Glutamatergic neuron (in vitro differentiated cells): ENCODE measurements at regions not wholly inside any gene's neighbourhood (a gene's known extent, or its start where the extent isn't known, plus 50 kb on each side); places are given as distances from the start of the nearest gene placed in this dataset.

Source experiments
- DNase-seq: peaks from one replicate; pipeline ENCODE4 v3.0.0; 2022
- H3K27ac Mint-ChIP-seq: one replicate; pipeline ENCODE4 v1.8.0; 2020; ENCODE audit warnings: mild to moderate bottlenecking, mixed read lengths, inconsistent platforms; ENCODE audit not compliant: unreplicated experiment
- H3K27me3 Mint-ChIP-seq: one replicate; pipeline ENCODE4 v1.8.0; 2020; ENCODE audit warnings: mild to moderate bottlenecking, moderate library complexity, mixed read lengths, inconsistent platforms; ENCODE audit not compliant: unreplicated experiment
- H3K36me3 Mint-ChIP-seq: one replicate; pipeline ENCODE4 v1.8.0; 2020; ENCODE audit warnings: mild to moderate bottlenecking, mixed read lengths, inconsistent platforms; ENCODE audit not compliant: unreplicated experiment
- H3K4me1 Mint-ChIP-seq: one replicate; pipeline ENCODE4 v1.8.0; 2020; ENCODE audit warnings: mild to moderate bottlenecking, low read depth, mixed read lengths, inconsistent platforms; ENCODE audit not compliant: unreplicated experiment
- H3K4me3 Mint-ChIP-seq: one replicate; pipeline ENCODE4 v1.8.0; 2020; ENCODE audit warnings: mild to moderate bottlenecking, mixed read lengths, inconsistent platforms; ENCODE audit not compliant: unreplicated experiment
- H3K9me3 Mint-ChIP-seq: one replicate; pipeline ENCODE4 v1.8.0; 2020; ENCODE audit warnings: mild to moderate bottlenecking, moderate library complexity, mixed read lengths, inconsistent platforms; ENCODE audit not compliant: unreplicated experiment
- TF ChIP-seq, protein P1 (sequence below): fragments of 200-600 bp; sonication (generic); IDR thresholded peaks from one replicate; pipeline ENCODE4 v1.5.0; 2021; ENCODE audit not compliant: partially characterized antibody, unreplicated experiment

DNA sequence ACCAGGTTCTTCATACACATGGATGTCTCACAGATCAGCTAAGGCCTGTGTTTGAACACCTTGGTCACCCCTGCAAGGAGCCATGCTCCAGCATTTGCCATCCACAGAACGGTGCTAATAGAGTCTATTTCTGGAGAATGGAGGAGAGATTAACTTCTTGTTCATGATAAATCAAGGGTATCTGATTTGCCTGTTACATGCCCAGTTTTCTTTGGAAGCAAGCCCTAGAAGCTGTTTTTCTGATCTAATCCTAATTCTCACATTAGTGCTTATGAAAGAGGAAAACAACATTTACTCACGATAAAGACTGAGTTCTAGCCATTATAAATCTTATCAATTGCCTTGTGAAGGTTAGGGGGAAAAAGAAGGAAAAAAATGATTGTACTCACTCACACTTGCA lies 119.6 kb upstream of the DTNA start:
- no peak overlapping the region for H3K27ac Mint-ChIP-seq
- TF ChIP-seq, protein P1, sequence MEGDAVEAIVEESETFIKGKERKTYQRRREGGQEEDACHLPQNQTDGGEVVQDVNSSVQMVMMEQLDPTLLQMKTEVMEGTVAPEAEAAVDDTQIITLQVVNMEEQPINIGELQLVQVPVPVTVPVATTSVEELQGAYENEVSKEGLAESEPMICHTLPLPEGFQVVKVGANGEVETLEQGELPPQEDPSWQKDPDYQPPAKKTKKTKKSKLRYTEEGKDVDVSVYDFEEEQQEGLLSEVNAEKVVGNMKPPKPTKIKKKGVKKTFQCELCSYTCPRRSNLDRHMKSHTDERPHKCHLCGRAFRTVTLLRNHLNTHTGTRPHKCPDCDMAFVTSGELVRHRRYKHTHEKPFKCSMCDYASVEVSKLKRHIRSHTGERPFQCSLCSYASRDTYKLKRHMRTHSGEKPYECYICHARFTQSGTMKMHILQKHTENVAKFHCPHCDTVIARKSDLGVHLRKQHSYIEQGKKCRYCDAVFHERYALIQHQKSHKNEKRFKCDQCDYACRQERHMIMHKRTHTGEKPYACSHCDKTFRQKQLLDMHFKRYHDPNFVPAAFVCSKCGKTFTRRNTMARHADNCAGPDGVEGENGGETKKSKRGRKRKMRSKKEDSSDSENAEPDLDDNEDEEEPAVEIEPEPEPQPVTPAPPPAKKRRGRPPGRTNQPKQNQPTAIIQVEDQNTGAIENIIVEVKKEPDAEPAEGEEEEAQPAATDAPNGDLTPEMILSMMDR: no peak
- DNase-seq: no peak
- H3K4me3 Mint-ChIP-seq: no peak overlapping the region
- H3K36me3 Mint-ChIP-seq: no peaks in the 10 kb centered on the region
- H3K27me3 Mint-ChIP-seq: peaks cover 2% of the 10 kb centered on the region
- H3K9me3 Mint-ChIP-seq: no peaks in the 10 kb centered on the region
- H3K4me1 Mint-ChIP-seq: peaks cover 2% of the 10 kb centered on the region

DNA sequence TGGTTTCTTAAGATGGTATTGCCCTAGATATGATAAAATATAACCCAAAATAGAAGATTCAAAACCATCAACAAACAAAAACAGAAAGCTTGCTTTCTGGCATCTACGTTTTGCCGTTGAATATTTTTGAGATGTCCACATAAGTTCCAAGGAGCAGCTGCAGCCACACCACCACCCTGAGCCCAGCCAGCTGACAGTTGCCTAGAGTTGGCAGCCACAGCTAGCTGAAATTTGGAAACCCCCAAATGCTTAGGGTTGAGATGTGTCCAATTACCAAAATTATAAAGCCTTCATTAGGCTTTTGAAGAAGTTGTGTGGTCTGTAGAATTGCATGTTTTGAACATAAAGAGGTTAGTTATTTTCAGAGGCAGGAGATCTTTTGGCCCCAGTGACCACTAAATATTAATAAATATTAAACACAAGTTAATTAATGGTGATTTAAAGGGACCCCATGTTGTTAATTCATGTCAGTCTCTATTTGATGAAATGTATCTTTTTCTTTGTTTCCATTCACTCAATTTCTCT lies 118.1 kb upstream of the DTNA start:
- Mint-ChIP-seq H3K4me1 (peaks cover 2% of the 10 kb centered on the region), H3K4me3 (no peak overlapping the region), H3K27me3 (peaks cover 2% of the 10 kb centered on the region), H3K9me3 (no peaks in the 10 kb centered on the region), H3K27ac (no peak overlapping the region), H3K36me3 (no peaks in the 10 kb centered on the region)
- DNase-seq: no peak
- TF ChIP-seq, protein P1: no peak

DNA sequence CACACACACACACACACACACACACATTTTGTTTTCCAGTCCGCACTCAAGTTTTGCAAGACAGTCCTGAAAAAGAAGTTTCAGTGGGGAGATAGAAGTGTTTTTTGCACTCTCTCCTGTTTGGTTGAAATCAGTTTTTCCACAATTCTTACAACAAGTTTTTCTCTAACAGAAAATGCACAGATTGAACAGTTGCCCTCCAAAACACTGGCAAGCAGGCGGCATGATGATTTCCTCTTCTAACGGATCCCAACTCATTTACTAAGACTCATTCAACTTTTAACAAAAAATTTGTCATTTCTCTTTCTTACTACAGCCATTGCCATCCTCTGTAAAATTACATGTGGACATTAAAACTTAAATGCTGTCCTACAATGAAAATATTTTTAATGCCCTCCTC lies 117.6 kb upstream of the DTNA start:
- Mint-ChIP-seq H3K27ac (no peak overlapping the region), H3K36me3 (no peaks in the 10 kb centered on the region), H3K9me3 (no peaks in the 10 kb centered on the region), H3K27me3 (peaks cover 2% of the 10 kb centered on the region), H3K4me3 (no peak overlapping the region), H3K4me1 (peaks cover 2% of the 10 kb centered on the region)
- no peak for DNase-seq
- TF ChIP-seq, protein P1: no peak

DNA sequence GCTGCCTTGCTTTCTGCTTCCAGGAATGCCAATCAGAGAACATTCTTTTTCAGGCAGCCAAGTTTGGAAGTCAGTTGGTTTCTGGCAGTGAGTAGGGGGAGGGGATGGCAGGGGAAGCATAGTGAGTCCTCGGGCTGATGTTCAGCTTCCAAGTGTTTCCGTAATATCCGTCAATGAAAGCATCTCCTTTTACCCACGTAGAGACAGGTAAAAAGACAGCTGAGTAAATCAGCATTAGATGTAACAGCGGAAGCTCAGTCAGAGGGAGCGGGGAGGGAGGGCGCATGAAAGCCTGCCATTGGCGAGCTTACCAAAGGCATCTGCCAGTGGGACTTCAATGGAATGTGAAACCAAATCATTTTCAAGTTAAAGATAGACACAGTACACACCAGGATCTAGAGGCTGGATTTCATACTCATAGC lies 117.1 kb upstream of the DTNA start:
- TF ChIP-seq, protein P1: no peak
- no peak overlapping the region for H3K4me3 Mint-ChIP-seq
- H3K4me1 Mint-ChIP-seq: peaks cover 2% of the 10 kb centered on the region
- H3K9me3 Mint-ChIP-seq: no peaks in the 10 kb centered on the region
- no peak overlapping the region for H3K27ac Mint-ChIP-seq
- peaks cover 2% of the 10 kb centered on the region for H3K27me3 Mint-ChIP-seq
- DNase-seq: peak; percentile 35
- H3K36me3 Mint-ChIP-seq: no peaks in the 10 kb centered on the region

DNA sequence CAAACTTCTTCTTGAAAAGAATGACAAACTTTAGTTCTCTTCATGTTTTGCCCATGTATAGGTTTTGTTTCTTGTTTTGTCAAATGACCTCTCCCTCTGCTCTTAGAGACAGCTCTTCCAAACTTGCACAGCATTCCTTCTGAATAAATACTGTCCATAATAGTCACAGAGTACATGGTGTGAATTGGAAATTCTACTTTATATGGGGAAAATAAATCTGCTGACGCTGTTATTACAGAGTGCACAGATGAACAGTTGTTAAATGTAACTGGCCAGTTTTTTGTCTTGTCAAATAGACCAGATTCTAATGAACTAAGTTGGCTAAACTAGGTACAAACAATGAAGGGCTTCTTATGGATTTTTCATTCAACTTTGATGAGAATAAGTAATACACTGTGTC lies 115.8 kb upstream of the DTNA start:
- no peaks in the 10 kb centered on the region for H3K27me3 Mint-ChIP-seq
- H3K27ac Mint-ChIP-seq: no peak overlapping the region
- H3K9me3 Mint-ChIP-seq: no peaks in the 10 kb centered on the region
- DNase-seq: no peak
- H3K4me1 Mint-ChIP-seq: peaks cover 2% of the 10 kb centered on the region
- H3K4me3 Mint-ChIP-seq: no peak overlapping the region
- no peaks in the 10 kb centered on the region for H3K36me3 Mint-ChIP-seq
- TF ChIP-seq, protein P1: no peak
